ENCODE measurements at regions not wholly inside any gene's neighbourhood (a gene's known extent, or its start where the extent isn't known, plus 50 kb on each side); places are given as distances from the start of the nearest gene placed in this dataset.

DNA sequence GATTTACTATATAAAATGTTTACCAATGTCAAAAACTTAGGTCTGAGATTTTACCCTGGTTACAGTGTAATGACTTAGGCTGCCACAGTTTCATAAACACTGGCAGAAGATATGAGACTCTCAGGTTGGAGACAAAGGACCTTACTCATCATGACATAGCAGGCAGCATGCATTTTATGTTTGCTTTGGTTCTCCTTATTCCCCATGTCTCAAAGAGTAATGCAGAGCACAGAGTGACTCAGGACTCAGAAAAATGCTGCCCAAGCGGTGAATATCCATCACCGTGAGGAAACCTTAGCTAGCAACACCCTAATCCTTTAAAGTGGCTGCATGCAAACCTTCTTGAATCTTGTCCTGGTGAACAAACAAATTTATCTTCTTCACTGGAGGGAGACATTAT is 112.1 kb upstream of the EYS start:
- TF ChIP-seq, protein P1, sequence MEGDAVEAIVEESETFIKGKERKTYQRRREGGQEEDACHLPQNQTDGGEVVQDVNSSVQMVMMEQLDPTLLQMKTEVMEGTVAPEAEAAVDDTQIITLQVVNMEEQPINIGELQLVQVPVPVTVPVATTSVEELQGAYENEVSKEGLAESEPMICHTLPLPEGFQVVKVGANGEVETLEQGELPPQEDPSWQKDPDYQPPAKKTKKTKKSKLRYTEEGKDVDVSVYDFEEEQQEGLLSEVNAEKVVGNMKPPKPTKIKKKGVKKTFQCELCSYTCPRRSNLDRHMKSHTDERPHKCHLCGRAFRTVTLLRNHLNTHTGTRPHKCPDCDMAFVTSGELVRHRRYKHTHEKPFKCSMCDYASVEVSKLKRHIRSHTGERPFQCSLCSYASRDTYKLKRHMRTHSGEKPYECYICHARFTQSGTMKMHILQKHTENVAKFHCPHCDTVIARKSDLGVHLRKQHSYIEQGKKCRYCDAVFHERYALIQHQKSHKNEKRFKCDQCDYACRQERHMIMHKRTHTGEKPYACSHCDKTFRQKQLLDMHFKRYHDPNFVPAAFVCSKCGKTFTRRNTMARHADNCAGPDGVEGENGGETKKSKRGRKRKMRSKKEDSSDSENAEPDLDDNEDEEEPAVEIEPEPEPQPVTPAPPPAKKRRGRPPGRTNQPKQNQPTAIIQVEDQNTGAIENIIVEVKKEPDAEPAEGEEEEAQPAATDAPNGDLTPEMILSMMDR (conservative IDR thresholded peaks at IDR 0.05; ENCODE audit: control insufficient read depth, insufficient read depth, low read depth, low read length): no peak

DNA sequence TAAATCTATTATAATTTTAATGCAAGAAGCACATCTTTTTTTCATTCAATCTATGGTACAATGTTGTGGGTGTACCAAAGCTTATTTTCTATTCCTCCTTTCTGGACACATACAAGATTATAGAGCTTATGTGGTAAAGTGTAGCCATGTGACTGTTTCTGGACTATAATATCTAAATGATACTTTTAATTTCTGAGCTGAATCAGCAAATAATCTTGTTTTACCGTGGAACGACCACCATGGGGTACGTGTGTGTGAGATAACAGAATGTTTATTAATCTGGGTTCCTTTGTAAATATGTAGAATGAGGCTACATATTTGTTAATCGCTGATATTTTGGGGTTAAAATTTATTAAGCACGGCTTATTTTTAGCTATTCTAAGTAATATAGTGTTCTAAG is 111.5 kb upstream of the EYS start:
- DNase-seq (ENCODE audit: low read depth): no peak
- no peak overlapping the region for H3K4me3 ChIP-seq (ENCODE audit: control insufficient read depth, low read depth, low read length)
- TF ChIP-seq, protein P1 (conservative IDR thresholded peaks at IDR 0.05; ENCODE audit: control insufficient read depth, insufficient read depth, low read depth, low read length): no peak

More for the DNA sequence above, 112.1 kb upstream of the EYS start:
- no peak for DNase-seq (ENCODE audit: low read depth)
- H3K4me3 ChIP-seq (ENCODE audit: control insufficient read depth, low read depth, low read length): no peak overlapping the region

DNA sequence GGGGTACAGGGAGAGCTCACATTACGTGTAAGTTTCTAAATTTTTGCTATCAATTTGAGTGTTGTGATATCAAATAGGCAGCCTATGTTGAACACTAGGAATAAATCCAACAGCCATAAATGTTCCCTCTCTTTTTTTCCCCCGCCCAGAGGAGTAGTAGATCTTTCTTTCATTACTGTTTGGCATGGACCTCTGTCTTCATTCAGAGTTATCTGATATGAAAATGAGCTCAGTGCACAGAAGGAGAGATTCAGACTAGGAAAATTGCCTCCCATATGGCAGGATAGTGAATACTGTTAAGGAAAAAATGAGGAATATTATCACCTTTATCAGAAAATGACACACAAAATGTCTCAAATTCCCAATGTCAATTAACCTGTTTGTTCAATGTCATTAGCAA is 110.0 kb upstream of the EYS start:
- TF ChIP-seq, protein P1 (conservative IDR thresholded peaks at IDR 0.05; ENCODE audit: control insufficient read depth, insufficient read depth, low read depth, low read length): no peak
- no peak for DNase-seq (ENCODE audit: low read depth)
- H3K4me3 ChIP-seq (ENCODE audit: control insufficient read depth, low read depth, low read length): no peak overlapping the region

DNA sequence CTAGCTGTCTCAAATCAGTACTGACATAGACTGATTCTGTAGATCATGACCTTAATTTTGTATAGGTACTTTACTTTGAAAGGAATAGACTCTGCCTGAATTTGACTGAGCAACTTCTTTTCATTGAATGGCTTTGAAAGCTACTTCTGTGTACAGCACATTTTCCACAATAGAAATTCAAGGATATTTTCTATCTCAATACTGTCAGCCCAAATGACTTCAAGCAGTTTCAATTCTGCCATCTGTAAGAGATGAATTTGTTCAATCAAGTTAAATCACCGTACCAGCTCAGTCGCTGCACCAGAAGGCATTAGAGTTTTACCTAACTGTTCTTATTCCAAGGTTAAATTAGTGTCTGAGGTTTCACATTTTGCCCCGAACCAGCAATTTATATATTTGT is 107.0 kb upstream of the EYS start:
- TF ChIP-seq, protein P1 (conservative IDR thresholded peaks at IDR 0.05; ENCODE audit: control insufficient read depth, insufficient read depth, low read depth, low read length): no peak
- H3K4me3 ChIP-seq (ENCODE audit: control insufficient read depth, low read depth, low read length): no peak overlapping the region
- no peak for DNase-seq (ENCODE audit: low read depth)

DNA sequence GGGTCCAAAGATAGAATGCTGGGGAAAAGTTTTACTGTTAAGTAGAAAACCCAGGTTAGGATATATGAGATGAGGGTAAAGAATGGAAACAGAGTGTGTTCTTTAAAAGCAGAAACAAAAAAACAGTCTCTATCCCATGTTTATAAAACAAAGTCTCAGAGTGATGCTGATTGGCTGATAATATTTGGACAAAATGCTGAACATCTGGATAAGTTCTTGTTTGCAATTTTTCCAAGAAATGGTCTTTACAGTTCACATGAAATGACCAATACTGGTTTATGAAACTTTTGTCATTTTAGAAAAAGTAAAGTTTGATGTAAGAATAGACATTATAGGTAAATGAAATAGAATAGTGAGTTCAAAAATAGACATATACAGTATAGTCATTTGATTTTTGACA is 96.2 kb upstream of the EYS start:
- TF ChIP-seq, protein P1 (conservative IDR thresholded peaks at IDR 0.05; ENCODE audit: control insufficient read depth, insufficient read depth, low read depth, low read length): no peak
- no peak overlapping the region for H3K4me3 ChIP-seq (ENCODE audit: control insufficient read depth, low read depth, low read length)
- DNase-seq (ENCODE audit: low read depth): no peak

DNA sequence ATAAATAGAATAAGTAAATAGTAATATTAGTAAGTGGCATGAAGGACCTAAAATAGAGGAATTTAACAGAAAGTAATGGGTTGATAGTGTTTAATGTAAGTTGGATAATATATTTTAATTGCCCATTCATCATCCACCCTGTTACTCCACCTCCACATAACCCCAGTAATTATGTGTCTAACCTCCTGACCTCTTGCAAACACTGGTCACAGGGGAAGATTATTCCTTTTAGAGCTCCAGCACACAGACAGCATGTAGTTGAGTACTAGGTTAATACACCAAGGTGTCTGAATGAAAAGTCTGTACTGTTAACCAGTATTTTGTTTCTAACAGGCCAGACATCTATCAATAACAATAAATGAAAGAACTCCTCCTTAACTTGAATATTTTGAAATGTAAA is 92.4 kb upstream of the EYS start:
- H3K4me3 ChIP-seq (ENCODE audit: control insufficient read depth, low read depth, low read length): no peak overlapping the region
- DNase-seq (ENCODE audit: low read depth): no peak
- TF ChIP-seq, protein P1 (conservative IDR thresholded peaks at IDR 0.05; ENCODE audit: control insufficient read depth, insufficient read depth, low read depth, low read length): no peak
